Fibroblast of gingiva (primary cell): ENCODE measurements at regions not wholly inside any gene's neighbourhood (a gene's known extent, or its start where the extent isn't known, plus 50 kb on each side); places are given as distances from the start of the nearest gene placed in this dataset.

ENCODE experiments used
- DNase-seq: peaks from one replicate; pipeline ENCODE4 v3.0.0-alpha.2; 2011; ENCODE audit warnings: low read depth

GRCh38 chr15:31871887-31872281 lies 158.4 kb upstream of the CHRNA7 start:
- no peak for DNase-seq

DNA sequence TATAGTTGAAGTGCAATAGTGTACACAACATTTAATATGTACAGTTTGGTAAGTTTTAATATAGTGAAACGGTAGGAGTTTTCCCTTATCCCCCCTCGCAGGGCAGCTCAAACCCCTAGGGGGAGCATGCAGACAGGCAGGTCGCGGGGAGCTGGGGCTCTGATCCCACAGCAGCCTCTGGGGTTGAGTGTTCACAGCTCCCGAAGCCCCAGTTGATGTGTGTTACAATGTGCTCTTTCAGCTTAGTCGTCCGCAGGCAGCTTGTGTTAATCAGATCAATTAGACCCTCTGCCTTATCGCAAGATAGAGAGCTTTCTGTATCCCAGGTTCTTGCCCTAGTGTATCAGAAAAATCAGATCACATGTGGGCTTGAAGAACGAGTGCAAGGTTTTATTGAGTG lies 143.1 kb upstream of the CHRNA7 start:
- no peak for DNase-seq

GRCh38 chr15:31892513-31892912 lies 137.8 kb upstream of the CHRNA7 start:
- DNase-seq = no peak

DNA sequence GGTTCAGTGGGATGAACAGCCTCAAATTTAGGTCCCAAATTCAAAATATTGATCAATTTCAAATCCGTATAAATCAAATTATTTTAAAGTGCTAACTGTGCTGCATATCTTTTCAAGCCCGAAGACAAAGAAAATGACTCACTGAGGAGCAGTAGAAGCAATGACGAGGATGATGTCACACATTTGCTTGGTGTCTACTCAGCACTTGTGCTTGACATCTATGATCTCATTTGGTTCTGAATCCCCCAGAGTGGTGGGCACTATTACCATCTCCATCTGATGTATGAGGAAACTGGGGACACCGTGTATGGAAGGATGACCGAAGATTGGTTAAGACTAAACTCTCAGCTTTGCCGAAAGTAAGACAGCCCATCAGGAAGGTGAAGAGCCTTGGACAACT lies 136.5 kb upstream of the CHRNA7 start:
- DNase-seq = no peak

- DNase-seq = no peak
These were observed 132.6 kb upstream of the CHRNA7 start for GRCh38 chr15:31897746-31898145.

- DNase-seq = no peak
These were observed 128.8 kb upstream of the CHRNA7 start for GRCh38 chr15:31901501-31901900.

DNA sequence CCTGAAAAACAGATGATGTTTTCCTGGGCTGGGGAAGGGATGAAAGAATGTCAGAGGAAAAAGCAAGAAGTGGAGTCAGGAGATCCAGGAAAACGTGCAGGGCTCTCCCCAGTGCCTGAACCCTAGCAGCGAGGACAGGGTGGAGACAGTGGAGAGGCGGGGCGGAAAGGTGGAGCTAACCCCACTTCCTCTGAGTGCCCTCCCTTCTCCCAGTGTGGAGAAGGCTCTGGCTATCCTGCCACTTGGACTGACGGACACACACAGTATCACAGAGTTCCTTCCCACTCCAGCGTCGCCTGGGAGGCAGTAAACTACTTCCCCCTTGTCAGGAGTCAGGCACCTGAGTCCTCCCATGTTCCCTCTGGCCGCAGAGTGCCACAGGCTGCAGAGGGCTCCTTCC lies 125.3 kb upstream of the CHRNA7 start:
- DNase-seq = no peak

- no peak for DNase-seq
These were observed 104.8 kb upstream of the CHRNA7 start for GRCh38 chr15:31925541-31925940.

- DNase-seq = no peak
These were observed 99.3 kb upstream of the CHRNA7 start for GRCh38 chr15:31930967-31931366.

DNA sequence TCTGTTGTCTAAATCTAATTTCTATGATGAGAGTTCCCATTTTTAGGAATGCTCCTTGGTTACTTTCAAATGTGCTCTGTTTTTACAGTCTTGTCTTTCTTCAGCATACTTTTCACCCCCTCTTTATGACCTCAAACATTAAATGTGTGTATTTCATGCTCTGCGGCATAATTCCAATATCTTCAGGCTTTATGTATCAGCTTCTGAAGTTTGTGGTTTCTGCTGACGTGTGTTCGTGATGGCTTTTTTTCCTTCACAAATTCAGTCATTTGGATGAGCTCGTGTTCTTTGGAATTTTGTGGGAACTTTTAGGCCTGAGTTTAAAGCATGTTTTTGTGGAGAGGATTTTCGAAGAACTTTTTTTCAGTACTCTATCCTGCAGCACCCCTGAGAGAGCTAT lies 97.7 kb upstream of the CHRNA7 start:
- no peak for DNase-seq

GRCh38 chr15:31934821-31935220 lies 95.5 kb upstream of the CHRNA7 start:
- no peak for DNase-seq

DNA sequence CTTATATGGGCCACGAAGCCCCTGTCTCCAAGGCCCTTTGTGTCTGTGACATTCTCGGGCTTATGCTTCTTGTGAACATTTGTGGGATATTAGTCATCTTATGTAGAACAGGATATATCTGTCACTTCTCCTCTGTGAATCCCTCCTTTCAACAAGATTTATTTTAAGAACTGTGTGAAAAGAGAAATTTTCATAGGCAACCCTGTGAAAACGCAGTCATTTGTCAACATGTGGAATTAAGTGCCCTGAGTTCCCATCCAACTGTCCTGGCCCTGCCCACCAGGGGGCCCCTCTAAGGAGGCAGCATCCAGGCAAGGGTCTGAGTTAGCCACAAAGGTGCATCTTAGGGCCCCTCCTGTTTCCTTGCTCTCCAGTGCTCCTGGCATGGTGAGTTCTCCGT lies 76.8 kb upstream of the CHRNA7 start:
- DNase-seq = no peak

DNA sequence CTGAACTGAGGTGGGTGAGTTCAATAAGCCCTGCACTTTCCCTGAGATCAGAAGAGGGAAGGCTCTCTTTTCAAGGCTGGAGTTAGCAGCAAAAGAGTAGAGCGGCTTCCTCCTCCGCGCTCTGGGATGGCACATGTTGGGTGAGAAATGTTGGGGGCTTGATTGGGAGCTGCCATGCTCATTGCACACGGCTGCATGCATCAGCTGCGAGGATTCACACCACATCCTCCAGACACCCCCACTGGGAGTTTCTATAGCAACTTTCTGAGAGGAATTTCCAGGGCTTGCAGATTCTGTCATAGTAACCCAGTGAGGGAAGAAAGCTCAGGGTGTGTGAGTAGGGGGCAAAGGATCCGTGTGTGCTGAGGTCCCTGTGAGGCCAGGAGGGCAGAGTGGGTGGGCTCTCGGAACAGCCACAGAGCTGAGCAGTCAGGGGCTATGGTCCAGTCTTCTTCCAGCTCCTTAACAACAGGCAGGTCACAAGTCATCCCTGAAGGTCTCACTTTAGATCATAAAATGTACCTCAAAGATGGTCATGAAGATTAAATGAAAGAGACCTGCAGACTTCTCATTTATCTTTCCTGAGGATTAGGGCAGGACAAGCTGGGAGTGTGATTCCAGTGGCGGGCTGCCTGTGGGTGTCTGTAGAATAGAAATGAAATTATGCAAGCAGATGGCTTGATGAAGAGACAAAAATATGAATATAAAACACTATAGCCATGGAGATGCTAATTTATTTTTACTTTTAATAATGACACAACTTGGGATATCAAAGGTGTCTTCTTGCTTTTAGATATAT lies 75.7 kb upstream of the CHRNA7 start:
- no peak for DNase-seq

DNA sequence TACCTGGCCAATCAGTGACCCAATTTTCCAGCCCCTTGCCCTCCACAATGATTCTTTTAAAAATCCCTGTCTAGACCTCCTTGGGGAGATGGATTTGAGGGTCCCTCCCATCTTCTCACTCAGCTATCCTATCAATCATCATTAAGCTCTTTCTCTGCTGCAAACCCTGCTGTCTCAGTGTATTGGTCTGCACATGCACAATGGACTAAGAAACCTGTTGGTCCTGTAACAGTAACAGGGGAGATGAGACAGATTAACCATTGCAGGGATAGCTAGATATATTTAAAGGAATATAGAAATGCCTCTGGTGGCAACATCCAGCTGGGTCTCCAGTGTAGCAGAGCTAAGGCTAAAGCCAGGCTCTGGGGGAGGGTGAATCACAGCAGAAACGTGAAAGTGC lies 74.6 kb upstream of the CHRNA7 start:
- DNase-seq = no peak

GRCh38 chr15:31957581-31957980 lies 72.7 kb upstream of the CHRNA7 start:
- DNase-seq = no peak

- no peak for DNase-seq
These were observed 65.6 kb upstream of the CHRNA7 start for GRCh38 chr15:31964586-31965307.

DNA sequence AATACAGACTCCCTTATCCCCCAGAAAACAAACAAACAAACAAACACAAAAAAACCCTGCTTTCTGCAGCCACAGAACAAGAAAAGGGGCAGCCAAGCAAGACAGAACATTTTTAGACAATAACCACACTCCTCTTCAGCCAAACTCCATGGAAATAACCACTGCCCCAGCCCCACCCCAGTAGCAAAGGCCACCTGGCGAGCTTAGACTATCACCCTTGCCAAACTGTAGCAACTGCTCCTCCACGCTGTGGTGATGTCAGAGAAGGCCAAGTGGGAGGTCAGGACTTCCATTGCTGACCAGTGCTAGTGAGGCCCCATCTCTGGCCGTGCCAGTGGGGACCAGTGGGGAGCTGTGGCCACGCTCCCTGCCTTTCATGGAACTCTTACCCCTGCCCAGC lies 60.3 kb upstream of the CHRNA7 start:
- no peak for DNase-seq

DNA sequence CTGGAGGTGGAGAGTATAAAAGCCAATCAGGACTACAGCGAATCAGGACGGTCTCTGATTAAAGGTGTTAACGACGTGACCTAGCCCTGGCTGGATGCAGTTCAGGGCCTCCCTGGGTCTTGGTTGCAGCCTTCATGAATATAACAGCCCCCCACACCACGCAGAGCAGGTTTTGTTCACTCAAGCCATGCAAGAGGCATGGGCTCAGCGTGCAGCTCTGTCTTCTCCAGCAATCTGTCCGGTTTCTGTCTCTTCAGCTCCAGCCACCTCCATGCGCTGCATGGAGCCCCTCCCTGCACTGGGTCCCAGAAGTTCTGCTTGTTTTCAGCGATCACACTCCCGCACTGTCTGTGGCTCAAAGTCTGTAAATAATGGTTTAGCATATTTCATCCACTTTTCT lies 57.1 kb upstream of the CHRNA7 start:
- no peak for DNase-seq

- DNase-seq = no peak
These were observed 56.0 kb upstream of the CHRNA7 start for GRCh38 chr15:31974154-31974794.

GRCh38 chr15:31974855-31975829 lies 55.2 kb upstream of the CHRNA7 start:
- no peak for DNase-seq

GRCh38 chr15:31975830-31976229 lies 54.5 kb upstream of the CHRNA7 start:
- no peak for DNase-seq

GRCh38 chr15:31977138-31977537 lies 53.2 kb upstream of the CHRNA7 start:
- DNase-seq = no peak
